Neural progenitor cell (in vitro differentiated cells): ENCODE measurements at regions not wholly inside any gene's neighbourhood (a gene's known extent, or its start where the extent isn't known, plus 50 kb on each side); places are given as distances from the start of the nearest gene placed in this dataset.

Experiments
- DNase-seq: peaks from one replicate; pipeline ENCODE4 v3.0.0-alpha.2; 2016; ENCODE audit warnings: low spot score
- H2AFZ ChIP-seq: fragments of 200-600 bp; sonication (generic); replicated peaks from 2 replicates; pipeline ENCODE4 v1.6.1; 2016; ENCODE audit warnings: antibody characterized with exemption
- H3F3A ChIP-seq: fragments of 200-600 bp; sonication (generic); 2 replicates; pipeline ENCODE4 v1.6.1; 2016; ENCODE audit warnings: antibody characterized with exemption, low read depth
- H3K27ac ChIP-seq: fragments of 200-600 bp; sonication (generic); 2 replicates; pipeline ENCODE4 v1.5.1; 2016; ENCODE audit warnings: mild to moderate bottlenecking
- H3K27me3 ChIP-seq: fragments of 200-600 bp; sonication (generic); 2 replicates; pipeline ENCODE4 v1.6.1; 2016; ENCODE audit warnings: mild to moderate bottlenecking, moderate library complexity
- H3K36me3 ChIP-seq: fragments of 200-600 bp; sonication (generic); 2 replicates; pipeline ENCODE4 v1.5.1; 2016
- H3K4me1 ChIP-seq: fragments of 200-600 bp; sonication (generic); 2 replicates; pipeline ENCODE4 v1.6.1; 2016; ENCODE audit warnings: mixed run types
- H3K4me2 ChIP-seq: fragments of 200-600 bp; sonication (generic); 2 replicates; pipeline ENCODE4 v1.6.1; 2016
- H3K4me3 ChIP-seq: fragments of 200-600 bp; sonication (generic); 2 replicates; pipeline ENCODE4 v1.5.1; 2016
- H3K79me2 ChIP-seq: fragments of 200-600 bp; sonication (generic); 2 replicates; pipeline ENCODE4 v1.6.1; 2016; ENCODE audit warnings: low read depth
- H3K9ac ChIP-seq: fragments of 200-600 bp; sonication (generic); 2 replicates; pipeline ENCODE4 v1.6.1; 2016
- H3K9me3 ChIP-seq: fragments of 200-600 bp; sonication (generic); 2 replicates; pipeline ENCODE4 v1.5.1; 2016; ENCODE audit warnings: low read depth
- H4K20me1 ChIP-seq: fragments of 200-600 bp; sonication (generic); 2 replicates; pipeline ENCODE4 v1.6.1; 2016; ENCODE audit warnings: low read depth
- H3K27ac Mint-ChIP-seq: 3 replicates; pipeline ENCODE4 v1.8.0; 2021; ENCODE audit warnings: mixed read lengths
- H3K27me3 Mint-ChIP-seq: 2 replicates; pipeline ENCODE4 v1.8.0; 2022; ENCODE audit warnings: low read depth, mild to moderate bottlenecking, inconsistent platforms, moderate library complexity, mixed read lengths; ENCODE audit not compliant: insufficient read depth
- H3K36me3 Mint-ChIP-seq: 3 replicates; pipeline ENCODE4 v1.8.0; 2021; ENCODE audit warnings: mixed read lengths
- H3K4me1 Mint-ChIP-seq: 3 replicates; pipeline ENCODE4 v1.8.0; 2021; ENCODE audit warnings: mixed read lengths
- H3K4me3 Mint-ChIP-seq: 3 replicates; pipeline ENCODE4 v1.8.0; 2021; ENCODE audit warnings: mild to moderate bottlenecking, moderate library complexity, mixed read lengths
- H3K9me3 Mint-ChIP-seq: 3 replicates; pipeline ENCODE4 v1.8.0; 2020; ENCODE audit warnings: mixed read lengths
- EZH2 ChIP-seq: fragments of 200-600 bp; sonication (generic); IDR thresholded peaks from 2 replicates; pipeline ENCODE4 v1.6.1; 2017; ENCODE audit warnings: antibody characterized with exemption, mild to moderate bottlenecking, moderate library complexity
- EZH2phosphoT487 ChIP-seq: fragments of 200-600 bp; sonication (generic); IDR thresholded peaks from 2 replicates; pipeline ENCODE4 v1.6.1; 2017; ENCODE audit warnings: antibody characterized with exemption
- TF ChIP-seq, protein P1 (sequence below): fragments of 200-600 bp; sonication (generic); IDR thresholded peaks from 2 replicates; pipeline ENCODE4 v1.5.1; 2017; ENCODE audit warnings: antibody characterized with exemption, mild to moderate bottlenecking

DNA sequence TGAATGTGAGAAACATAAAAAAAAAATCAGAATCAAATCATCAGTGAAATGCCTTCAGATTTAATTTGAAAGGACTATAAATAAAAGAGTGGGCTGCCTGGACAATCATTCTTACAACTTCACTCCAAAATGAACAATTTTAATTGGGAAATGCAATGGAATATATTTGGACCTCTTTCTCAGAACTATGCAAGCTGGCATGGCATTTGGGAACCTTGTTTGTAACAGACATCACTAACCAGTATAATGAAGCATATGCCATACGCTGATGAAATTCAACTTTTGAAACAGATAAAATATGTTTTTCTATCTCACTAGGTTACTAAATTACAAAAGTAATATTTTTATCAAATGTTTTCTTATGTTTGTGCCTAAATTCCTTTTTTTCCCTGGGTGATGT is 64.2 kb upstream of the FAM216B start:
- no peaks in the 10 kb centered on the region for H3K9me3 ChIP-seq
- H3K4me3 ChIP-seq, result no peak overlapping the region
- DNase-seq, result no peak
- no peaks in the 10 kb centered on the region for H3K4me1 Mint-ChIP-seq
- no peak overlapping the region for H3K4me3 Mint-ChIP-seq
- no peak overlapping the region for H3K27ac Mint-ChIP-seq
- no peaks in the 10 kb centered on the region for H3K36me3 ChIP-seq
- H3K36me3 Mint-ChIP-seq, result no peaks in the 10 kb centered on the region
- H3K9ac ChIP-seq, result no peak overlapping the region
- H3K4me1 ChIP-seq, result no peaks in the 10 kb centered on the region
- H3K27ac ChIP-seq, result no peak overlapping the region
- no peaks in the 10 kb centered on the region for H3K27me3 ChIP-seq
- H3F3A ChIP-seq, result no peaks in the 10 kb centered on the region
- H3K9me3 Mint-ChIP-seq, result peaks cover under 1% of the 10 kb centered on the region
- H2AFZ ChIP-seq, result no peak overlapping the region
- no peaks in the 10 kb centered on the region for H3K79me2 ChIP-seq
- no peak overlapping the region for H3K4me2 ChIP-seq
- TF ChIP-seq EZH2 (no peak), EZH2phosphoT487 (no peak)
- TF ChIP-seq, protein P1, sequence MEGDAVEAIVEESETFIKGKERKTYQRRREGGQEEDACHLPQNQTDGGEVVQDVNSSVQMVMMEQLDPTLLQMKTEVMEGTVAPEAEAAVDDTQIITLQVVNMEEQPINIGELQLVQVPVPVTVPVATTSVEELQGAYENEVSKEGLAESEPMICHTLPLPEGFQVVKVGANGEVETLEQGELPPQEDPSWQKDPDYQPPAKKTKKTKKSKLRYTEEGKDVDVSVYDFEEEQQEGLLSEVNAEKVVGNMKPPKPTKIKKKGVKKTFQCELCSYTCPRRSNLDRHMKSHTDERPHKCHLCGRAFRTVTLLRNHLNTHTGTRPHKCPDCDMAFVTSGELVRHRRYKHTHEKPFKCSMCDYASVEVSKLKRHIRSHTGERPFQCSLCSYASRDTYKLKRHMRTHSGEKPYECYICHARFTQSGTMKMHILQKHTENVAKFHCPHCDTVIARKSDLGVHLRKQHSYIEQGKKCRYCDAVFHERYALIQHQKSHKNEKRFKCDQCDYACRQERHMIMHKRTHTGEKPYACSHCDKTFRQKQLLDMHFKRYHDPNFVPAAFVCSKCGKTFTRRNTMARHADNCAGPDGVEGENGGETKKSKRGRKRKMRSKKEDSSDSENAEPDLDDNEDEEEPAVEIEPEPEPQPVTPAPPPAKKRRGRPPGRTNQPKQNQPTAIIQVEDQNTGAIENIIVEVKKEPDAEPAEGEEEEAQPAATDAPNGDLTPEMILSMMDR, result no peak
- H3K27me3 Mint-ChIP-seq, result peaks cover 2% of the 10 kb centered on the region
- no peaks in the 10 kb centered on the region for H4K20me1 ChIP-seq

DNA sequence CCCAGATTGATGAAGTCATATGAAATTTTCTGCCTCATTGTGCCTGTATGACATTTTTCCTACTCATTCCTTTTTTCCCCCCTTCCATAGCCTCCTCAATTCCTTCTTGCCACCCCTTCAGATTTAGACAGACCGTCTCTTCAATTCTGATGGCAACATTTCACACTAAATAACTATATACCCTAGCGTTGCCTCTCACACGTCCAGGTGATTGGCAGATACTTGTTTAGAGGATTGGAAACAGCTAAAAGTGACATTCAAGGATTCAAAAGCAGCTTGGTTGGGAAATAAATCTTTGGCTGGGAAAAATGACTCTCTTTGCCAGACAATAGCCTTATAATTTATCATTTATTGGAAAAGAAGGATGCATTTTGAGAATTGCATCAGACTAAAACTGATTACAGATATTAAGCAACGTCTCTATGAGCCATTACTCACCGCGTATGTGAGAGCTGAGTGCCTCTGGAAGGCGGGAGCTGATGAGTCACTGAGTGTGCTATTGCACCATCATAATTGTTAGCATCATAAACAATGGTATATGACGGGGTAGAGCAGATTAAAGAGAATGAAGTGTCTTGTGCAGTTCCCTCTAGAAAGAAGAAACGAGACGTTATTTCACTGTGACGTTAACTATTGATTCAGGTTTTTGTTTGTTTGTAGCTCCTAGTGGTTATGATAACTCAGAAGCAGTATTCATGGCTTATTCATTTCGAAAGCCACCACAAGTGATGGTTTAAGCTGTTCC is 61.1 kb upstream of the FAM216B start:
- DNase-seq, result no peak
- no peaks in the 10 kb centered on the region for H3K36me3 ChIP-seq
- no peak overlapping the region for H3K4me3 ChIP-seq
- H3K79me2 ChIP-seq, result no peaks in the 10 kb centered on the region
- no peak overlapping the region for H2AFZ ChIP-seq
- Mint-ChIP-seq H3K4me3 (no peak overlapping the region), H3K4me1 (no peaks in the 10 kb centered on the region), H3K27ac (no peak overlapping the region), H3K9me3 (peaks cover 2% of the 10 kb centered on the region), H3K36me3 (no peaks in the 10 kb centered on the region), H3K27me3 (peaks cover 2% of the 10 kb centered on the region)
- H4K20me1 ChIP-seq, result no peaks in the 10 kb centered on the region
- H3K4me2 ChIP-seq, result no peak overlapping the region
- no peaks in the 10 kb centered on the region for H3K9me3 ChIP-seq
- no peak overlapping the region for H3K9ac ChIP-seq
- no peak overlapping the region for H3K27ac ChIP-seq
- TF ChIP-seq EZH2phosphoT487 (no peak), EZH2 (no peak)
- TF ChIP-seq, protein P1, result no peak
- H3K4me1 ChIP-seq, result no peaks in the 10 kb centered on the region
- H3F3A ChIP-seq, result no peaks in the 10 kb centered on the region
- no peaks in the 10 kb centered on the region for H3K27me3 ChIP-seq

DNA sequence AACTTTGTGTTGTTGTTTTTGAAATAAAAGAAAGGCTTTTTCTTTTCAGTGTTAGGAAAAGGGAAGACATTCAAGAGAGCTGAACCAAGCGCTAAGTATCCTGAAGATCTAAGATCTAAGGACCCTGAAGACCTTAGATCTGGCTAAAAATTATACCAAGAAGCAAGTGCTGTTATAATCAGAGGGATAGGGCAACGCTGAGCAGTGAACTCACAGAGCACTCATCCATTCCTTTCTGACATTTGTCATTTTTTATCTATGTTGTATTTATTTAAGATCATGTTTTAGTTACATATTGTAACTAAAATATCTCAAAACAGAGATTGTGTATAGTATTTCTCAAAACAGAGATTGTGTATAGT is 60.5 kb upstream of the FAM216B start:
- no peaks in the 10 kb centered on the region for H3K36me3 ChIP-seq
- H3K9ac ChIP-seq, result no peak overlapping the region
- Mint-ChIP-seq H3K4me1 (no peaks in the 10 kb centered on the region), H3K27me3 (peaks cover 2% of the 10 kb centered on the region), H3K27ac (no peak overlapping the region), H3K9me3 (peaks cover 2% of the 10 kb centered on the region), H3K36me3 (no peaks in the 10 kb centered on the region), H3K4me3 (no peak overlapping the region)
- H3K27me3 ChIP-seq, result no peaks in the 10 kb centered on the region
- no peaks in the 10 kb centered on the region for H3K79me2 ChIP-seq
- no peaks in the 10 kb centered on the region for H3F3A ChIP-seq
- H3K9me3 ChIP-seq, result no peaks in the 10 kb centered on the region
- TF ChIP-seq, protein P1, result no peak
- TF ChIP-seq EZH2, result no peak
- TF ChIP-seq EZH2phosphoT487, result no peak
- DNase-seq, result no peak
- H3K4me3 ChIP-seq, result no peak overlapping the region
- H3K4me1 ChIP-seq, result no peaks in the 10 kb centered on the region
- no peak overlapping the region for H3K4me2 ChIP-seq
- H3K27ac ChIP-seq, result no peak overlapping the region
- H4K20me1 ChIP-seq, result no peaks in the 10 kb centered on the region
- H2AFZ ChIP-seq, result no peak overlapping the region
